ENCODE measurements at regions not wholly inside any gene's neighbourhood (a gene's known extent, or its start where the extent isn't known, plus 50 kb on each side); places are given as distances from the start of the nearest gene placed in this dataset.

- TF ChIP-seq CTCF (IDR thresholded peaks at IDR 0.05; ENCODE audit: borderline replicate concordance): no peak
- no peaks in the 10 kb centered on the region for H3K9me3 ChIP-seq (replicated peaks)
- DNase-seq: no peak
- H3K36me3 ChIP-seq: no peaks in the 10 kb centered on the region
- intact Hi-C loops (cut with micrococcal nuclease): no loop called here
- H3K4me1 ChIP-seq: no peaks in the 10 kb centered on the region
- H3K27me3 ChIP-seq (ENCODE audit: low read depth): no peaks in the 10 kb centered on the region
- no peak overlapping the region for H3K4me3 ChIP-seq
- H3K27ac ChIP-seq (replicated peaks): no peak overlapping the region
Observed at GRCh38 chr12:13713556-13714410, 267.6 kb downstream of the GRIN2B start.

DNA sequence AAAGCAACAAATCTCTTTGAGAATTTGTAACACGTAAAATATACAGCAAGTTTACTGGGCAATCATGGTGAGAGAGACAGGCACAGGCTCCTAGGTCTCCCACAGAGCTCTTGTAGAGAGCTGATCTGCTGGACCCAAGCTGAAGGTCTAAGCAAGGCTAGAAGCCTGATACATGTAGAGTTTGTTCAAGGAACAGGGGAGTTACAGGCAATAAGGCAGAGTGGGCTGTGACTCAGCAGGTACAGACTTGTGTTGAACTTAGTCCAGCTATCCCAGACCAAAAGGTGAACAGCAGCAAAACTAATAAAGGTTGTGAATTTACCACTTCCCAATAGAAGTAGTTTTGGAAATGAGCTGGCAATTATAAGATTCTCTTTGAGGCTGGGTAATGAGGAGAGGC, 273.6 kb downstream of the GRIN2B start:
- Histone ChIP-seq H3K27ac (replicated peaks) (no peak overlapping the region), H3K36me3 (no peaks in the 10 kb centered on the region), H3K27me3 (ENCODE audit: low read depth) (peaks cover 22% of the 10 kb centered on the region), H3K4me3 (no peak overlapping the region), H3K4me1 (no peaks in the 10 kb centered on the region), H3K9me3 (replicated peaks) (no peaks in the 10 kb centered on the region)
- intact Hi-C loops (cut with micrococcal nuclease): no loop called here
- no peak for DNase-seq
- TF ChIP-seq CTCF (IDR thresholded peaks at IDR 0.05; ENCODE audit: borderline replicate concordance): no peak

GRCh38 chr12:13702381-13702780, 279.0 kb downstream of the GRIN2B start:
- TF ChIP-seq CTCF (IDR thresholded peaks at IDR 0.05; ENCODE audit: borderline replicate concordance): no peak

DNA sequence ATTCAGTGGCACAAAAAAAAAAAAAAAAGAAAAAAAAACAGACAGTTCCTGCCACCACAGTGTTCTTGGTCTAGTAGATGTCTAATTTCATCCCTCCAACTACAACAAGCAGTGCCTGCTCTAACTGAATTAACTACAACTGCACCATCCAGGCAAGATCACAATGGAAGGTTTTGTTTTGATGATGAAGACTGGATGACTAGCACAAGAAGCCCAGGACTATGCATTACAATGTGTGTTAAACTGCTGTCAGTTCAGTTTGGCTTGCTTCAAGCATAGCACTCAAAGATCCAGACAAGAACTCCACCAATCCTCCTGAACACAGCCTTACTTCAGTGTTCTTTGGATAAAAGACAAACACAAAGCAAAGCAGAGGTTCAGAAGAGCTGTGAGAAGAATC, 279.9 kb downstream of the GRIN2B start:
- intact Hi-C loops (cut with micrococcal nuclease): no loop called here
- no peak overlapping the region for H3K4me3 ChIP-seq
- H3K27me3 ChIP-seq (ENCODE audit: low read depth): peaks cover 41% of the 10 kb centered on the region
- no peak for TF ChIP-seq CTCF (IDR thresholded peaks at IDR 0.05; ENCODE audit: borderline replicate concordance)
- no peaks in the 10 kb centered on the region for H3K9me3 ChIP-seq (replicated peaks)
- no peak overlapping the region for H3K27ac ChIP-seq (replicated peaks)
- no peaks in the 10 kb centered on the region for H3K36me3 ChIP-seq
- DNase-seq: no peak
- no peaks in the 10 kb centered on the region for H3K4me1 ChIP-seq

More at GRCh38 chr12:13702381-13702780, 279.0 kb downstream of the GRIN2B start:
- Histone ChIP-seq H3K4me1 (no peaks in the 10 kb centered on the region), H3K9me3 (replicated peaks) (no peaks in the 10 kb centered on the region), H3K36me3 (no peaks in the 10 kb centered on the region), H3K27me3 (ENCODE audit: low read depth) (peaks cover 49% of the 10 kb centered on the region), H3K27ac (replicated peaks) (no peak overlapping the region), H3K4me3 (no peak overlapping the region)
- intact Hi-C loops (cut with micrococcal nuclease): no loop called here
- DNase-seq: no peak

- no peak for DNase-seq
- H3K4me3 ChIP-seq: no peak overlapping the region
- TF ChIP-seq CTCF (IDR thresholded peaks at IDR 0.05; ENCODE audit: borderline replicate concordance): no peak
- H3K27ac ChIP-seq (replicated peaks): no peak overlapping the region
- H3K27me3 ChIP-seq (ENCODE audit: low read depth): peaks cover 50% of the 10 kb centered on the region
- H3K9me3 ChIP-seq (replicated peaks): peaks cover 9% of the 10 kb centered on the region
- H3K36me3 ChIP-seq: no peaks in the 10 kb centered on the region
- H3K4me1 ChIP-seq: no peaks in the 10 kb centered on the region
- intact Hi-C loops (cut with micrococcal nuclease): no loop called here
Observed at GRCh38 chr12:13697973-13698372, 283.4 kb downstream of the GRIN2B start.
